Astrocyte of the hippocampus (primary cell): ENCODE measurements at regions not wholly inside any gene's neighbourhood (a gene's known extent, or its start where the extent isn't known, plus 50 kb on each side); places are given as distances from the start of the nearest gene placed in this dataset.

Source experiments
- DNase-seq: peaks from one replicate; pipeline ENCODE4 v3.0.0; 2011; ENCODE audit warnings: low read depth, low spot score

- DNase-seq = no peak
Observed at GRCh38 chr9:96087669-96088299, 212.3 kb downstream of the ERCC6L2 start.

GRCh38 chr9:96086936-96087571 lies 211.6 kb downstream of the ERCC6L2 start:
- no peak for DNase-seq

- DNase-seq = no peak
Observed at GRCh38 chr9:96085491-96086143, 210.1 kb downstream of the ERCC6L2 start.

DNA sequence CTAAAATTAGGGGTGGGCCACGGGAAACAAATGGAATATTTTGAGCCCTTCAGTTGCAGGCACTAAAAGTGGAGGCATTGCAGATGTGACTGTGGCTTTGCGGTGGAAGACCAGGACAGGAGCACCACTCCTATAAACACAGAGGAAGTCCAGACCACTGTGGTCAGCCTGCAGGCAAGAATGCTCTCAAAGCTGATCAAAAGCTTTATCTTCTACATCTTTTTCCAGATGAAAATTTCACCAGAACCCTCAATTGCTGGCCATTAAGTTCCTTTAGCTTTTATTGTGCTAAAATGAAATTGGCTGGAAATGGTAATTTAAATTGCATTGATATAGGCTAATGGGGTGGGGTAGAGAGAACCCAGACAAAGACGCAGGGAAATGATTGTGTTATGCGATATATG lies 208.8 kb downstream of the ERCC6L2 start:
- DNase-seq = no peak

GRCh38 chr9:96082516-96083232 lies 207.2 kb downstream of the ERCC6L2 start:
- no peak for DNase-seq

GRCh38 chr9:96080364-96080763 lies 204.9 kb downstream of the ERCC6L2 start:
- peak; percentile 67 for DNase-seq

DNA sequence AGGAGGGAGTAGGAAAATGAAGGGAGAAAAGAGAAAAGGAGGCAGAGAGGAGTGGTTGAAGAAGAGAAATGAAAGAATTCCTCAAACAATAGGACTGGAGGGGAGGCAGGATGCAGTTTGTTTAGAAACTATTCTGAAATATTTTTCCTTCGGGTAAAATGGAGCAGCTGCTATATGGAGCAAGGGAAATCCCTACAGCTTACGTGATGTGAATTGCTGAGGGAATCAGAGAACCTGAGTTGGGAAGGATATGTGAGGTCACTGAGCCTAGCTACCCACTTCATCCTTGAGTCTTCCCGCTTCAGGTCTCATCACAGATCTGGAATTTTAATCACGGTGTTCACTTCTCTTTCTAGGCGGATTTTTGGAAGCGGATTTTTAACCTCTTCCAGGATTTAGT lies 204.3 kb downstream of the ERCC6L2 start:
- DNase-seq = no peak

GRCh38 chr9:96078897-96079490 lies 203.5 kb downstream of the ERCC6L2 start:
- no peak for DNase-seq

DNA sequence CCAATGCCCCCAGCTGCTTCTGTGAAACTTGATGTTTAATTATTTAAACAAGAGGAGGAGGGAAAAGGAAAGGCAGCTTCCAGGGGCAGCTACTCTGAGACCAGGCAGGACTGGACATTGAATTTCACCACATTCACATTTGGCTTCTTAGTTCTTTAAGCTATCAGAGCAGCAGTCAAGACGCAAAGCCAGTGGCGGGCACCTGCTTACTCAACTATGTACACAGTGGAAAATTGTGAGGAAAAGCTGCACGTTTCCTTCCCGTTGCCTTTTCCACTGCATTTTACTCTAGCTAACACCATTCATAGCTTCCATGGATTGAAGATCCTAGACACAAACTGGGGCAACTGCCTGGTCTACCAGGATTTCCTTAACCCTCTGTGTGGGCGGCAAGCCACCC lies 200.3 kb downstream of the ERCC6L2 start:
- no peak for DNase-seq

GRCh38 chr9:96075111-96075510 lies 199.6 kb downstream of the ERCC6L2 start:
- DNase-seq = no peak

DNA sequence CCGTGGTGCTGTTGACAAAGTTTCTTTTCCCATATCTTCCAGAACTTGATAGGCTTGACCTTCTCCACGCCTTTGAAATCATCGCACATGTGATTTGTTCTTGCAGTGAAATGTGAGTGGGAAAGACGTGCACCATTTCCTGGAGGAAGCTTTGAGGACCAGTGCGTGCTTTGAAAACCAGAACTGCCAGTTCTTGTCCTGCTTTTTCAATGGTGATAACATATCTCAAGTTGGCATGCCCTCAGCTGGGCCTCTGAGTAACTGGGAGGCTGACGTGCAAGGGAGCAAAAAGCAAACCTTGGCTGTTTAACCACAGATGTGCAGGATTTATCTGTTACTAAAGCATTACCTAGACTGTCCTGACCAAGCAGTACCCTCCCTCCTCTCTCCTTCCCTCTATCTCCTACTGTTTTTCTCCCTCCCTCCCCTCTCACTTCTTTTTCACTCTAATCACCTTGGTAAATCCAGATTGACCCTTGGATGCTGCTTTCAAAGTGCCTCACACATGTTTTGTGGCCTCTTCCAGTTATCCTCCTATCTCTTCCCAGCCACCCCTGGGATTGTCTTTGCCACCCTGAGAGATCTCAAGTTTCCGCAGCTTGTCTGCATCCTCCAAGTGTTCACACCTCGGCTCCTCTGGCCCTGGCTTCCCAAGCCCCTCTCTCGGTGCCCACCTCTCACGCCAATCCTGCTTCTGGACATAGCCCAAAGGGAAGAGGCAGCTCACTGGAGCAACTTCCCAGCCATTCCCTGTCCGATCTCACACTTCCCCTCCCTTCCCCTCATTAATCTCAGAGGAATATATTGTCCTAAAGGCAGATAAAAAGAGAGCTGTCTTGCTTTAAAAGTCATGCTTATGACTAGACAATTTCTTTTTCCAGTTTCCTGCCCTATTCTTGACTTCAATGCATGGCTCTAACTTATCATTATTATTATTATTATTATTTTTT lies 198.3 kb downstream of the ERCC6L2 start:
- no peak for DNase-seq

DNA sequence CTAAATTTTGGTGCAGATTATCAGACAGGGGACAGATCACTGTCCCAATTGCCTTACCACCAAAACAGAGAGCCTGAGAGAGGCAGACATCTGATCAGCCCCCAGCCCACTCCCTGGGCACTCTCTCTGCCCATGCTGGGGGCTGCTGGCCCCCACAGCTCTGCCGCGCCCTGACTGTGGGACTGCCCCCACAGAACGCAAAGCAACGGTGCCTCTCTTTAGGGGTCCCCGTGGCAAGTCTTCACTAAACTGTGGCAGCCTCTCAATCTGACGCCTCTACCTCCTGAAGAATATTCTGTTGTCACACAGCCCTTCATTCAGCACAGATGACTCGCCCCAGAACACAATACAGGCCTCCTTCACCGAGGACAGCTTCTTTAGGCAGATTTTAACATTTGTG lies 197.4 kb downstream of the ERCC6L2 start:
- DNase-seq = no peak

DNA sequence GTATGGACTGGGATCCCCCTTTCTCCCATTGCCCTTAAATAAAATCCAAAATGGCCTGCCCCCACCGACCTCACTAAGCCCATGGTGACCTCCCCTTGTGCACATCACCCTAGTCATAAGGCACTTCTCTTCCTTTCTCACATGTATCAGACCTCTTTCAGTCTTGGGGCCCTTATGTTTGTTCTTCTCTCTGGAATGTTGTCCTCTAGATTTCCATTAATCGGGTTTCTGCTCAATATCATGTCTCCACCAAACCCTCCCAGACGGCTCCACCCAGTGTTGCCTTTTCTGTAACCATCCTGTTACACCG lies 196.3 kb downstream of the ERCC6L2 start:
- DNase-seq = no peak

GRCh38 chr9:96071076-96071814 lies 195.8 kb downstream of the ERCC6L2 start:
- DNase-seq = peak; percentile 50

DNA sequence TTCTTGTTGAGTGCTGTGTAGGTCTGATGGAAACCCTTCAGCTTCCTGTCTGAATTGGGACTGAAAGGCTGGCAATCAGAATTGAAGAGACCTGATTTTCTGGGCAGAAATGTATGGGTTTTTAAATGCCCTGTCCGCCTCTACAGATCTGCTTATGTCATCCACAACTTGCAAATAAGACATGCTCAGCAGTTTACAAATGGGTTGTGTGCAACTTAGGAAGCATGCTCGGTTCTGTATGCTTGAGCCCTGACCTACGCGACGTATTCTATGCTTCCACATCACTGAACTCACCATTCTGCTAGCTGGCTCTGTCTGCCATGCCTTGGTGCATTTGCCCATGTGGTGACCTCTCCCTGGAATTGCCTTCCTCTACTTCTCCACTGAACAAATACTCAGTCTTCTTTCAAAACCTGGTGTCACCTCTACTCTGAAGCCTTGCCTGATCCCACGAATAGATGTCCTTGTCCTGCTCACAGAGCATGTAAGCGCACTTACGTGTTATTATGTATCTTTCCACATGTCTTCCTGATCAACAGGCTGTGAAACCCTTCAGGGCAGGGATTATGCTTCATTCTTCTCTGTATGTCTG lies 194.2 kb downstream of the ERCC6L2 start:
- DNase-seq = no peak

DNA sequence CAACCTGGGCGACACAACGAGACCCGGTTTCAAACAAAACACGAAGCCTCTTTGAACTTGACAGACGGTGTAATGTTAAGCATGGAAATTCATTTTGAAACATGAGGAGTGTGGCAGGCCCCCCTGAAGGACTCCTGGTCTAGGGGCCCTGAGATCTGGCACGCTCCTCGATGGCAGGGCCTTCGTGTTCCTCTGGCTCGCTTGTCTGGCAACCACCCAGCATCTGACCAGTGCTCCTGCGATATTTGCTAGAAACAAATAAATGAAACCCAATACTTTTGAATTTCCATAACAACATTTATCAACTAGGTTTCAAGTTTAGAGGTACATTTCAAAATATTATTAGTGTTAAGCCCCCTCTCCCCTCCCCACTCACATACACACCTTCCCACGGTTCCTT lies 193.0 kb downstream of the ERCC6L2 start:
- no peak for DNase-seq

DNA sequence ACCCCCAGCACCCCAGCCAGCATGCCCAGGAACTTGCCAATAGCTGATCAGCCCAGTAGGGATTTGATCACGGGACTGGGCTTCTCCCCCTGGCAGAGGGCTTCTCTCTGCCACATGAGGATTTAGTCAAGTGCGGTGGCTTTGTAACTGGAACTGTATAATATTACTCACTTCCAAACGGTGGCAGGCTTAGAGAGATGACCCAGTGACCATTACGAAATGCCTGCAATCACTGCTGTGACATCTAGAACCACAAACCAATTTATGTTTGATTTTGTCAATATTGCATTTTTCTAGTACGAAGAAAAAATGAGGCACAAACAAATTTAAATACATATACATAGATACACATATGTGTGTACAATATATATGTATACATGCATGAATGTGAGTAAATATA lies 192.1 kb downstream of the ERCC6L2 start:
- DNase-seq = no peak

- DNase-seq = no peak
Observed at GRCh38 chr9:96067004-96067403, 191.5 kb downstream of the ERCC6L2 start.

DNA sequence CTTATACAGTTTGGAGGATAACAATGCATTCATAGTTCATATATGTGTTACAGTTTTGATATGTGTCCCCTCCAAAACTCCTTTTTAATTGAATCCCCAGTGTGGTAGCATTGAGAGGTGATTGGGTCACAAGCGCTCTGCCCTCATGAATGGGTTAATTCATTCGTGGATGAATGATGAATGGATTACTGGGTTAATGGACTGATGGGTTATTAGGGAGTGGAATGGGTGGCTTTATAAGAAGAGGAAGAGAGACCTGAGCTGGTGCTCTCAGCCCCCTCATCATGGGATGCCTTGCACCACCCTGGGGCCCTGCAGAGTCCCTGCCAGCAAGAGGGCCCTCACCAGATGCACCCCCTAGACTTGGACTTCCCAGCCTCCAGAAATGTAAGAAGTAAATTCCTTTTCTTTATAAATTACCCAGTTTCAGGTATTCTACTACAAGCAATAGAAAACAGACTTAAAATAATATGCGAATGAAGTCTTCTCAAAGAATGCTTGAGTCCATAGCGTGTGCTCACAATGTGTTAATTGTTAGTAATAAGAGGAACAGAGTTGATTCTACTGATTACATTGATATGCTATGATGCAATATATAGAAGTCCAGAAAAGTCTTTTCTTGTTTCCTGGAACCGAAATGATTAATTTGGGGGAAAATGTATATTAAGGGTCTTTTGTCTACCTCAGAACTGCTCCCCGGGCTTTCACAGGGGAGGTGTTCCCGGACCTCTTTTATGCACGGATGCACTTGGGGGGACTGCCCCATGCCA lies 190.2 kb downstream of the ERCC6L2 start:
- no peak for DNase-seq
